ENCODE measurements at regions not wholly inside any gene's neighbourhood (a gene's known extent, or its start where the extent isn't known, plus 50 kb on each side); places are given as distances from the start of the nearest gene placed in this dataset.

- H3K36me3 Mint-ChIP-seq (ENCODE audit: low read depth), result no peaks in the 10 kb centered on the region
Observed at GRCh38 chr2:14180333-14180732, 452.2 kb upstream of the LRATD1 start.

GRCh38 chr2:14182227-14182946 is 450.1 kb upstream of the LRATD1 start:
- no peaks in the 10 kb centered on the region for H3K27me3 Mint-ChIP-seq (ENCODE audit: low read depth)
- H3K27ac Mint-ChIP-seq, result no peak overlapping the region
- peaks cover 4% of the 10 kb centered on the region for H3K9me3 Mint-ChIP-seq
- H3K4me1 Mint-ChIP-seq (ENCODE audit: low read depth), result no peaks in the 10 kb centered on the region
- no peak overlapping the region for H3K4me3 Mint-ChIP-seq
- no peaks in the 10 kb centered on the region for H3K36me3 Mint-ChIP-seq (ENCODE audit: low read depth)

More at GRCh38 chr2:14180333-14180732, 452.2 kb upstream of the LRATD1 start:
- Mint-ChIP-seq H3K27me3 (ENCODE audit: low read depth) (no peaks in the 10 kb centered on the region), H3K27ac (no peak overlapping the region), H3K4me1 (ENCODE audit: low read depth) (no peaks in the 10 kb centered on the region), H3K9me3 (peaks cover 10% of the 10 kb centered on the region), H3K4me3 (no peak overlapping the region)

DNA sequence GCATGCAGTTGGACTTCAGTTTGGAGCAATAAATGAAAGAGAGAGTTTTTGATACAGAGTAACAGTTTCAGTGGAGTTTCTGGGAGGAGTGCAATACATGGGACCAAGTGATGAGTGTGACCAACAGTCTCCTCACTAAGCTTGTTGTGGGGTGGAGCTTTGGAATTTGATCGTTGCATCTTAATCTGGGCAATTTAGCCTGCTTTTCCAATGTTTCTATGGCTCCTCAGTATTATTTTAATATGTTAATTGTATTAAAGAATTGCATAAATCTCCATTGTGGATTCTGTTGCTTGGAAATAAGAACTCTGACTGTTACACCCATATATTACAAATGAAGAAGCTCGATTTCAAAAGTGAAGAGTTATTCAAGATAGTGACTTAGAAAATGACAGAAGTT is 446.6 kb upstream of the LRATD1 start:
- Mint-ChIP-seq H3K4me3 (no peak overlapping the region), H3K36me3 (ENCODE audit: low read depth) (no peaks in the 10 kb centered on the region), H3K9me3 (peaks cover 5% of the 10 kb centered on the region), H3K4me1 (ENCODE audit: low read depth) (no peaks in the 10 kb centered on the region), H3K27me3 (ENCODE audit: low read depth) (no peaks in the 10 kb centered on the region), H3K27ac (no peak overlapping the region)

- Mint-ChIP-seq H3K27ac (no peak overlapping the region), H3K4me1 (ENCODE audit: low read depth) (no peaks in the 10 kb centered on the region), H3K27me3 (ENCODE audit: low read depth) (no peaks in the 10 kb centered on the region), H3K36me3 (ENCODE audit: low read depth) (no peaks in the 10 kb centered on the region), H3K9me3 (peaks cover 8% of the 10 kb centered on the region), H3K4me3 (no peak overlapping the region)
Observed at GRCh38 chr2:14188446-14188845, 444.1 kb upstream of the LRATD1 start.

DNA sequence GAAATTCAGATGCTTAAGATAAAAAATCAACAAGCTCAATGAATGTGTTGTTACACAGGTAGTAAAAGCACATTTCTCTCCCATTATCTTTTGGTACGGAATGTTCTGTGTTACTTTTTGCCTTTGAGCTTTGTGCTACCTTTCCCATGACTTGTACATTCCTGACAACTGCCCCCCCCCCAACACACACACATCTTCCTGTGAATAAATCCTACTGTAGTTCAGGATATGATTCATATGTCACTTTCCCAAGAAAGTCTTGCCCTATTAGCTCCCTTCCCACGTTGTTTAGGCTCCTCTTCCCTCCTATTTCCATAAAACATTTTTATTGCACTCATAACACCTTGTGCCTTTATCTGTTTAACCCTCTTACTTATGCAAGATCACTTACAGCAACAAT is 442.6 kb upstream of the LRATD1 start:
- Mint-ChIP-seq H3K4me3 (no peak overlapping the region), H3K4me1 (ENCODE audit: low read depth) (no peaks in the 10 kb centered on the region), H3K9me3 (peaks cover 23% of the 10 kb centered on the region), H3K27ac (no peak overlapping the region), H3K36me3 (ENCODE audit: low read depth) (no peaks in the 10 kb centered on the region), H3K27me3 (ENCODE audit: low read depth) (no peaks in the 10 kb centered on the region)

DNA sequence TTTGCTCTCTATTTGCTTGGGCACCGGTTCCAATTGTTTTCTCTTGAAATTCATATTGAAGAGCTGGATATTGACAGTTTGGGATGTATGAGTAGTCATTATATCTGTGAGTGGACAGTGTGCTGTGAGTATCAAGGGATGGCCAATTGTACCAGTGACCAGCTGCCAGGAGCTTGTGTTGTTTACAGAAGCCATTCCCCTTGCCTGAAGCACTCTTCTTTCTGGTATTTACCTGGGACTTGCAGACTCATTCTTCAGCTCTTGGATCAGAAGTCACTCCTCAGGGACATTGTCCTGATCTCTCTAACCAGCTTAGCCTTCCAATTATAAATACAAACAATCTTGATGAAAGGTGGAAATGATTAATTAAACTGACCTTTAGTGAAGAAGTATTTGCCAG is 438.3 kb upstream of the LRATD1 start:
- Mint-ChIP-seq H3K4me1 (ENCODE audit: low read depth) (no peaks in the 10 kb centered on the region), H3K36me3 (ENCODE audit: low read depth) (no peaks in the 10 kb centered on the region), H3K27ac (no peak overlapping the region), H3K27me3 (ENCODE audit: low read depth) (no peaks in the 10 kb centered on the region), H3K9me3 (peaks cover 26% of the 10 kb centered on the region), H3K4me3 (no peak overlapping the region)

- no peaks in the 10 kb centered on the region for H3K36me3 Mint-ChIP-seq (ENCODE audit: low read depth)
- H3K4me1 Mint-ChIP-seq (ENCODE audit: low read depth), result no peaks in the 10 kb centered on the region
- H3K27ac Mint-ChIP-seq, result no peak overlapping the region
- H3K4me3 Mint-ChIP-seq, result no peak overlapping the region
- H3K9me3 Mint-ChIP-seq, result peaks cover 32% of the 10 kb centered on the region
- H3K27me3 Mint-ChIP-seq (ENCODE audit: low read depth), result no peaks in the 10 kb centered on the region
Observed at GRCh38 chr2:14197293-14197692, 435.2 kb upstream of the LRATD1 start.

DNA sequence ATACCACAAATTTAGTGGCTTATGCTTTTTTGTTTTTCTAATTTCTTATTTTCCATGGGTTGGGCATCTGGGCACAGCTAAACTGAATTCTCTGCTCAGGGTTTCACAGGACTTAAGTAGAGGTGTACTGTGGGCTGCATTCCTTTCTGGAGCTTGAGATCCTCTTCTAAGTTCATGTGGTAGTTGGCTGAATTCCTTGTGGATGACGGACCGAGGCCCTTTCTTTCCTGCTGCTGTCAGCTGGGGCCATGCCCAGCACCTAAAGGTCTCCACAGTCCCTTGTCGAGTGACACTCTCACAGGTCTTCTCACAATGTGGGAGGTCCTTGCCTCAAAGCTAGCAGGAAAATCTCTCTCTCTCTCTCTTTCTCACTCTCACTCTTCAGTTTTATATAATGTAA is 433.5 kb upstream of the LRATD1 start:
- Mint-ChIP-seq H3K4me1 (ENCODE audit: low read depth) (no peaks in the 10 kb centered on the region), H3K4me3 (no peak overlapping the region), H3K9me3 (peaks cover 24% of the 10 kb centered on the region), H3K27me3 (ENCODE audit: low read depth) (no peaks in the 10 kb centered on the region), H3K36me3 (ENCODE audit: low read depth) (no peaks in the 10 kb centered on the region), H3K27ac (no peak overlapping the region)

DNA sequence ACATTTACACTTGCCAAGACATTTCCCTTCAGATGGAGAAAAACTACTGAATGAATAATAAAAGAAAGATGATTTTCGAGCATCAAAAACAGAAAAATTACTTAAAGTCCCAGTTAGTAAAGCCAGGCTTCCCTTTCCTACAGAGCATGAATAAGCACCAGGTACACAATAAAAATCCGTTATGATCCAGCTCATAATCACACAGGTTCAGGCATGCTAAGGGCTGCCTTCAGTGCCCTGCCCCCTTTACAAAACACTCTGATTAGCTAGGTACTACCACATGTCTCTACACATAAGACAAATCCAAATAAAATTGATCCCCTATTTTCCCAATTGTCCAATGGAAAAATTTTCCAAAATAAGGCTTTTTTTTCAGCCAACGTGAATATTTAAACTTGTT is 413.2 kb upstream of the LRATD1 start:
- no peaks in the 10 kb centered on the region for H3K36me3 Mint-ChIP-seq (ENCODE audit: low read depth)
- H3K27me3 Mint-ChIP-seq (ENCODE audit: low read depth), result no peaks in the 10 kb centered on the region
- no peak overlapping the region for H3K27ac Mint-ChIP-seq
- H3K9me3 Mint-ChIP-seq, result peaks cover 9% of the 10 kb centered on the region
- H3K4me1 Mint-ChIP-seq (ENCODE audit: low read depth), result no peaks in the 10 kb centered on the region
- H3K4me3 Mint-ChIP-seq, result no peak overlapping the region

- no peak overlapping the region for H3K4me3 Mint-ChIP-seq
- no peak overlapping the region for H3K27ac Mint-ChIP-seq
- no peaks in the 10 kb centered on the region for H3K27me3 Mint-ChIP-seq (ENCODE audit: low read depth)
- H3K4me1 Mint-ChIP-seq (ENCODE audit: low read depth), result no peaks in the 10 kb centered on the region
- H3K9me3 Mint-ChIP-seq, result peaks cover 9% of the 10 kb centered on the region
- no peaks in the 10 kb centered on the region for H3K36me3 Mint-ChIP-seq (ENCODE audit: low read depth)
Observed at GRCh38 chr2:14220101-14220500, 412.4 kb upstream of the LRATD1 start.

- Mint-ChIP-seq H3K27ac (no peak overlapping the region), H3K4me3 (no peak overlapping the region), H3K4me1 (ENCODE audit: low read depth) (no peaks in the 10 kb centered on the region), H3K27me3 (ENCODE audit: low read depth) (no peaks in the 10 kb centered on the region), H3K36me3 (ENCODE audit: low read depth) (no peaks in the 10 kb centered on the region), H3K9me3 (peaks cover 9% of the 10 kb centered on the region)
Observed at GRCh38 chr2:14221466-14221865, 411.1 kb upstream of the LRATD1 start.

- no peak overlapping the region for H3K4me3 Mint-ChIP-seq
- H3K27me3 Mint-ChIP-seq (ENCODE audit: low read depth), result no peaks in the 10 kb centered on the region
- H3K27ac Mint-ChIP-seq, result no peak overlapping the region
- H3K9me3 Mint-ChIP-seq, result peaks cover 9% of the 10 kb centered on the region
- H3K36me3 Mint-ChIP-seq (ENCODE audit: low read depth), result no peaks in the 10 kb centered on the region
- no peaks in the 10 kb centered on the region for H3K4me1 Mint-ChIP-seq (ENCODE audit: low read depth)
Observed at GRCh38 chr2:14223576-14223975, 408.9 kb upstream of the LRATD1 start.

GRCh38 chr2:14231391-14231898 is 401.1 kb upstream of the LRATD1 start:
- Mint-ChIP-seq H3K4me1 (ENCODE audit: low read depth) (no peaks in the 10 kb centered on the region), H3K9me3 (peaks cover 6% of the 10 kb centered on the region), H3K36me3 (ENCODE audit: low read depth) (no peaks in the 10 kb centered on the region), H3K27me3 (ENCODE audit: low read depth) (no peaks in the 10 kb centered on the region), H3K4me3 (no peak overlapping the region), H3K27ac (no peak overlapping the region)

- Mint-ChIP-seq H3K4me1 (ENCODE audit: low read depth) (no peaks in the 10 kb centered on the region), H3K4me3 (no peak overlapping the region), H3K27ac (no peak overlapping the region), H3K9me3 (peaks cover 6% of the 10 kb centered on the region), H3K27me3 (ENCODE audit: low read depth) (no peaks in the 10 kb centered on the region), H3K36me3 (ENCODE audit: low read depth) (no peaks in the 10 kb centered on the region)
Observed at GRCh38 chr2:14232217-14232616, 400.3 kb upstream of the LRATD1 start.

DNA sequence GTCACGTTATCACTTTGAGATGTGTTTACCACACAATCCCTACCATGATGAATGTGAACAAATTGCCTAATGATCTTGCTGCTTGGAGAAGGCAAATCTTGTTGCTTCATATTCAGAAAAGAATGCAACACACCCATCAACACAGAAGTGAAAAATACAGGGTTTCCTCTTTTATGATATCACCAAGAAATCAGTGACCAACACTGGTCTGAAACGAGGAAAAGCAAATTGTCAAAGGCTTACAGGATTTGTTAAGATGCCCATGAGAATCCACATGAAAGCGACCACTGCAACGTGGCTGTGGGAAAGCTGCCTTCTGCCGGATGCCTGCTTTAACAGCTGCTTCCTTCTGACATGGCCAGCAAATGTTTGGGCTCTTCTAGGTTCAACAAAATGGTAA is 397.6 kb upstream of the LRATD1 start:
- Mint-ChIP-seq H3K9me3 (peaks cover 6% of the 10 kb centered on the region), H3K27ac (no peak overlapping the region), H3K4me3 (no peak overlapping the region), H3K27me3 (ENCODE audit: low read depth) (no peaks in the 10 kb centered on the region), H3K36me3 (ENCODE audit: low read depth) (no peaks in the 10 kb centered on the region), H3K4me1 (ENCODE audit: low read depth) (no peaks in the 10 kb centered on the region)

- Mint-ChIP-seq H3K27ac (no peak overlapping the region), H3K36me3 (ENCODE audit: low read depth) (no peaks in the 10 kb centered on the region), H3K9me3 (peaks cover 6% of the 10 kb centered on the region), H3K27me3 (ENCODE audit: low read depth) (no peaks in the 10 kb centered on the region), H3K4me3 (no peak overlapping the region), H3K4me1 (ENCODE audit: low read depth) (no peaks in the 10 kb centered on the region)
Observed at GRCh38 chr2:14235667-14236066, 396.9 kb upstream of the LRATD1 start.

Data from T-helper 1 cell treated with Interleukin-12 subunit alpha and Interleukin-12 subunit beta and Interleukin-4 antibody, amounts not matched to agents 30 μg/mL and 1 μg/mL, for 36 hours (primary cell).